ENCODE measurements at regions not wholly inside any gene's neighbourhood (a gene's known extent, or its start where the extent isn't known, plus 50 kb on each side); places are given as distances from the start of the nearest gene placed in this dataset.

GRCh38 chr10:117668327-117669008, 125.9 kb downstream of the EMX2 start:
- no peak for TF ChIP-seq CTCF (IDR thresholded peaks at IDR 0.05; ENCODE audit: control insufficient read depth, extremely low read depth, insufficient read depth)
- no peak for DNase-seq (ENCODE audit: low read depth)
- H3K4me3 ChIP-seq (ENCODE audit: low read depth, low read length): no peak overlapping the region

GRCh38 chr10:117669122-117669521, 126.6 kb downstream of the EMX2 start:
- TF ChIP-seq CTCF (IDR thresholded peaks at IDR 0.05; ENCODE audit: control insufficient read depth, extremely low read depth, insufficient read depth): no peak
- no peak overlapping the region for H3K4me3 ChIP-seq (ENCODE audit: low read depth, low read length)
- no peak for DNase-seq (ENCODE audit: low read depth)

GRCh38 chr10:117670116-117670904, 127.8 kb downstream of the EMX2 start:
- TF ChIP-seq CTCF (IDR thresholded peaks at IDR 0.05; ENCODE audit: control insufficient read depth, extremely low read depth, insufficient read depth): no peak
- no peak overlapping the region for H3K4me3 ChIP-seq (ENCODE audit: low read depth, low read length)
- no peak for DNase-seq (ENCODE audit: low read depth)

- DNase-seq (ENCODE audit: low read depth): no peak
- TF ChIP-seq CTCF (IDR thresholded peaks at IDR 0.05; ENCODE audit: control insufficient read depth, extremely low read depth, insufficient read depth): no peak
- H3K4me3 ChIP-seq (ENCODE audit: low read depth, low read length): no peak overlapping the region
These were observed 130.9 kb downstream of the EMX2 start for GRCh38 chr10:117673230-117674010.

GRCh38 chr10:117674201-117674600, 131.7 kb downstream of the EMX2 start:
- DNase-seq (ENCODE audit: low read depth): no peak
- no peak for TF ChIP-seq CTCF (IDR thresholded peaks at IDR 0.05; ENCODE audit: control insufficient read depth, extremely low read depth, insufficient read depth)
- no peak overlapping the region for H3K4me3 ChIP-seq (ENCODE audit: low read depth, low read length)

GRCh38 chr10:117674646-117675045, 132.1 kb downstream of the EMX2 start:
- no peak for TF ChIP-seq CTCF (IDR thresholded peaks at IDR 0.05; ENCODE audit: control insufficient read depth, extremely low read depth, insufficient read depth)

More at GRCh38 chr10:117674646-117675045, 132.1 kb downstream of the EMX2 start:
- DNase-seq (ENCODE audit: low read depth): no peak
- no peak overlapping the region for H3K4me3 ChIP-seq (ENCODE audit: low read depth, low read length)
